Epithelial cell of proximal tubule (primary cell): ENCODE measurements at regions not wholly inside any gene's neighbourhood (a gene's known extent, or its start where the extent isn't known, plus 50 kb on each side); places are given as distances from the start of the nearest gene placed in this dataset.

Experiments
- DNase-seq: peaks from one replicate; pipeline ENCODE4 v3.0.0-alpha.2; 2011; ENCODE audit warnings: low read depth
- H3K4me3 ChIP-seq: 2 replicates; pipeline ENCODE4 v1.5.1; 2011; ENCODE audit warnings: low read depth, mild to moderate bottlenecking, low read length
- TF ChIP-seq, protein P1 (sequence below): conservative IDR thresholded peaks from 2 replicates; pipeline ENCODE4 v1.5.1; 2012; ENCODE audit warnings: low read depth, mild to moderate bottlenecking, low read length

DNA sequence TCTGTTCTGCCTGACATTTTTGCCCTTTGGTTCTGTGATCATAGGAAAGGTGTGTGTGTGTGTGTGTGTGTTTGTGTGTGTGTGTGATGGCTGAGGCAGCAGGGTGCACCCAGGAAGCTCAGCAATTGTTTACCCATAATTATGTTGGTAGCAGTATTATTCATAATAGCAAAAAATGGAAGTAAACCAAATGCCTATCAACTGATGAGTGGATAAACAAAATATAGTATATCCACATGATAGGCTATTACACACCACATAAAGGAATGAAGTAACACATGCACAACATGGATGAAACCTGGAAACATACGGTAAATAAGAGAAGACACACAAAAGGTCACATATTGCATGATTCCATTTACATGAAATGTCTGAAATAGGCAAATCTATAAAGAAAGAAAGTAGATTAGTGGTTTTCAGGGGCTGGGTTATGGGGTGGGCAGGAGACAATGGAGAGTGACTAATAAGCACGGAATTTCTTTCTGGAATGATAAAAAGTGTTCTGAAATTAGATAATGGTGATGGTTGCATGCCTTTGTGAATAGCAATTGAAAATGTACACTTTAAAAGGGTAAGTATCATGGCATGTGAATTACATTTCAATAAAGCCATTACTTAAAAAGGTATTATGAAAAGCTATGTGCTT is 167.2 kb downstream of the POLR2M start:
- DNase-seq, result no peak
- H3K4me3 ChIP-seq, result no peak overlapping the region
- TF ChIP-seq, protein P1, sequence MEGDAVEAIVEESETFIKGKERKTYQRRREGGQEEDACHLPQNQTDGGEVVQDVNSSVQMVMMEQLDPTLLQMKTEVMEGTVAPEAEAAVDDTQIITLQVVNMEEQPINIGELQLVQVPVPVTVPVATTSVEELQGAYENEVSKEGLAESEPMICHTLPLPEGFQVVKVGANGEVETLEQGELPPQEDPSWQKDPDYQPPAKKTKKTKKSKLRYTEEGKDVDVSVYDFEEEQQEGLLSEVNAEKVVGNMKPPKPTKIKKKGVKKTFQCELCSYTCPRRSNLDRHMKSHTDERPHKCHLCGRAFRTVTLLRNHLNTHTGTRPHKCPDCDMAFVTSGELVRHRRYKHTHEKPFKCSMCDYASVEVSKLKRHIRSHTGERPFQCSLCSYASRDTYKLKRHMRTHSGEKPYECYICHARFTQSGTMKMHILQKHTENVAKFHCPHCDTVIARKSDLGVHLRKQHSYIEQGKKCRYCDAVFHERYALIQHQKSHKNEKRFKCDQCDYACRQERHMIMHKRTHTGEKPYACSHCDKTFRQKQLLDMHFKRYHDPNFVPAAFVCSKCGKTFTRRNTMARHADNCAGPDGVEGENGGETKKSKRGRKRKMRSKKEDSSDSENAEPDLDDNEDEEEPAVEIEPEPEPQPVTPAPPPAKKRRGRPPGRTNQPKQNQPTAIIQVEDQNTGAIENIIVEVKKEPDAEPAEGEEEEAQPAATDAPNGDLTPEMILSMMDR, result no peak

DNA sequence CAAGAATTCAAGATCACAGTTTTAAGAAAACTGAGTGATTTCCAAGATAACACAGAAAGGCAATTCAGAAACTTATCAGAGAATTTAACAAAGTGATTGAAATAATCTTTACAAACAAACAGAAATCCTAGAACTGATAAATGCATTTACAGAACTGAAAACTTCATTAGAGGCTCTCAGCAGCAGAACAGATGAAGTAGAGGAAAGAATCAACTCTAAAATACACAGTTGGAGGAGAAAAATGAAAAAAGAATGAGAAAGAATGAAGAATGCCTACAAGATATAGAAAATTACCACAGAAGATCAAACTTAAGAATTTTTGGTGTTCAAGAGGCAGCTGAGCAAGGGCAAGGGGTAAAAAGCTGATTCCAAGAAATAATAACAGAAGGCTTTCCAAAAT is 168.8 kb downstream of the POLR2M start:
- H3K4me3 ChIP-seq, result no peak overlapping the region
- DNase-seq, result no peak
- TF ChIP-seq, protein P1, result no peak

- DNase-seq, result no peak
- H3K4me3 ChIP-seq, result no peak overlapping the region
- TF ChIP-seq, protein P1, result no peak
Measured at GRCh38 chr15:57878573-57878972, 172.1 kb downstream of the POLR2M start.

DNA sequence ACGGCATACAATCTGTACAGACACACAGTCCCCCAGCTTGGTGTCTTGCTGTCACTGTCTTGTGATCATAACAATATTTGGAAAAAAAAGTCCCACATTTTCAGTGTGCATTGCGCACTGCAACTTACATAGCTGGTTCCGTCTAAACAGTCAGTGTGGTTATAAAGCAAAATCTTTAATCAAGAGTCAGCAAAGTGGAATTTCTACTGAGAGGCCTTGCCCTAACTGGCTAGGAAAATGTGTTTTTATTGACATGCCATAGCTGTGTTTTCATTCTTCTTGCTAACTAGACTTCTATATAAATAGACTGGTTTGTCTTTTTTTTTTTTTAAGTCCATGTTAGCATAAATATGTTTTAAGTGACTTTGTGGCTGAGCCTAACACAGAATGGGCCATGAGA is 174.8 kb downstream of the POLR2M start:
- no peak for DNase-seq
- TF ChIP-seq, protein P1, result no peak
- no peak overlapping the region for H3K4me3 ChIP-seq

DNA sequence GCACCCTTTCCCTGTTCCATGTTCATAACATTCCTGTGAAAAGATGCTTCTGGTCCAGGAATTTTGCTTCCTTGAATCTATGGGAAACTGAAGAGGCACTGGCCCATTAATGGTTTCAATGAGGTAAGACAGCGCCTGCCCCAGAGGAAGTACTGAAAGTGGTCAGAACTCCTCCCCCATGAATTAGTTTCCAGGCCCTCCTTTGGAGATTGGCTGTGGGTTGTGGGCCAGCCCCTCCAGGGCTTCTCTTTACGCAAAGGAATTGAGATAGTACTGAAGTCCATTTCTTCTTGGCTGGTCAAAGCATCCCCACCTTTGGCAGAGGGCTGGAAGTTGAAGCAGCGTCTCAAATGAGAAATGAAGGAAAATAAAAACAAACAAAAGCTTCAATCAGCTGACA is 175.5 kb downstream of the POLR2M start:
- TF ChIP-seq, protein P1, result no peak
- H3K4me3 ChIP-seq, result no peak overlapping the region
- DNase-seq, result no peak

DNA sequence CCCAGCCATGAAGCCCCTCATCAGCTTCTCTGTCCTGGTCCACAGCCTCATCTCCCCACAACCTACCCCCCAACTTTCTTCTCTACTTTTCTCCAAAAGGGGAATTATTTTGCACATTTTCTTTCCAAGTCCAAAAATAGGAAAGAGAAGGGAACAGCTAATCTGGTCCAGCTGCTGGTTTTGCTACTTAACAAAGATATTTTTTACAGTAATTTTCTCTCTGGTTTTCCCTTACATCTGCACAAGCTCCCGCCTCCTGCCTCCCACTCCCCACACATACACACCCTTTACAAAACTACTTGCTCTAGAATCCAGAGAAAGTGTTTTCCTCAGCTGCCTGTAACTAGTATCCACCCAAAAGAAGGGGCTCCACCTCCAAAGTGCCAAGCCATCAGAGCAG is 177.2 kb downstream of the POLR2M start:
- DNase-seq, result no peak
- H3K4me3 ChIP-seq, result no peak overlapping the region
- TF ChIP-seq, protein P1, result no peak

DNA sequence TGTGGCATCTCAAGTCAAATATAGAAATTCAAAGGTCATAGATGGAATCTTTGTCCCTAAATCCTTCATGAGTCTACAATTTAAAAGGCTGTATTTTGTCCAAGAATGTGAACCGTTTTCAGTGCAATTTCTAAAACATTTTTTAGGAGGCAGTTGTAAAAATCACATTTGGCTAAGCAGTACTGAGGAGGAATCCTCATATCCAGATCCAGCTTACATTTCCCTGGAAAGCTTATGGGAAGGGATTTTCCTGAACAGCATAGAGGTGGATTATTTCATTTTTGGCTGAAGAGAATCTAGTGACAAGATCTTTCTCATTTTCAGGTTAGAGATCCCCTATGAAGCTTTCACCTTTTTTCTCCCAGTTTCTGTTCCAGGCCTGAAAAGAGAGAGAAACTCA is 178.4 kb downstream of the POLR2M start:
- no peak for DNase-seq
- TF ChIP-seq, protein P1, result no peak
- no peak overlapping the region for H3K4me3 ChIP-seq
